Spinal cord (tissue), 9 donors: ENCODE measurements at regions not wholly inside any gene's neighbourhood (a gene's known extent, or its start where the extent isn't known, plus 50 kb on each side); places are given as distances from the start of the nearest gene placed in this dataset.

ENCODE experiments used
- DNase-seq, 6 donors: peaks; one replicate each; pipeline versions ENCODE4 v3.0.0 to v3.0.0-alpha.2; 2013 to 2015; ENCODE audit warnings: low spot score in 6 of 6, low read depth in 4 of 6
- H3K27ac ChIP-seq: one replicate; pipeline ENCODE4 v1.5.1; 2013; ENCODE audit warnings: low read depth, low read length, control low read depth
- H3K27me3 ChIP-seq: one replicate; pipeline ENCODE4 v1.6.1; 2013; ENCODE audit warnings: low read length; ENCODE audit not compliant: control insufficient read depth, insufficient read depth
- H3K36me3 ChIP-seq: one replicate; pipeline ENCODE4 v1.6.1; 2013; ENCODE audit warnings: low read length; ENCODE audit not compliant: control insufficient read depth, insufficient read depth
- H3K4me1 ChIP-seq: one replicate; pipeline ENCODE4 v1.6.1; 2013; ENCODE audit warnings: low read length; ENCODE audit not compliant: control insufficient read depth, insufficient read depth
- H3K4me3 ChIP-seq: one replicate; pipeline ENCODE4 v1.5.1; 2013; ENCODE audit warnings: low read depth, low read length, control low read depth
- H3K9me3 ChIP-seq: one replicate; pipeline ENCODE4 v1.6.1; 2013; ENCODE audit warnings: low read length; ENCODE audit not compliant: control insufficient read depth, insufficient read depth
- WGBS: methylation state at CpG from one replicate; pipeline ENCODE4 v1.1.5; 2013; ENCODE audit warnings: missing lambda C conversion rate; ENCODE audit not compliant: insufficient coverage; 5-methylcytosine and 5-hydroxymethylcytosine counted together
- donor health status: healthy.

DNA sequence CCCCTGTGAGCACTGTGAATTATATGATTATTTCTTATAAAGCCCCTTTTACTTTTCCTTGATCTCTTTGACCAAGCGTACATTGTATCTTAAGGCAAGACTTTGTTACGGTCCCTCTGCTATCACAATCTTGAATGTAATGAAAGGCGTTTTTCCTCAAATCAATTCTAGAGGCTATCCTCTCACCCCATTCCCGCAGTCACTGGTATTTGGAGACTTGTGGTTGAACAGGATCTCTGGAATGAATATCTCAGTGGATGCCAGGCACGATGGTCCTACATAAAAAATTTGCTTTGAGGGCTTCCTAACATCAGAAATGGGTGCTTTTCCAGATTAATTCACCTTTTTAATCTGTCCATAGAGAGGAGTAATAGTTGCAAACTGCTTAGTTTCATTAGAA, 151.4 kb upstream of the PAPPA start:
- no peak overlapping the region for H3K27ac ChIP-seq
- no peaks in the 10 kb centered on the region for H3K27me3 ChIP-seq
- H3K9me3 ChIP-seq = no peaks in the 10 kb centered on the region
- no peaks in the 10 kb centered on the region for H3K36me3 ChIP-seq
- no peaks in the 10 kb centered on the region for H3K4me1 ChIP-seq
- no peak for DNase-seq
- H3K4me3 ChIP-seq = no peak overlapping the region
- 100% methylated on average over 1 of the region's 5 CpGs for WGBS

DNA sequence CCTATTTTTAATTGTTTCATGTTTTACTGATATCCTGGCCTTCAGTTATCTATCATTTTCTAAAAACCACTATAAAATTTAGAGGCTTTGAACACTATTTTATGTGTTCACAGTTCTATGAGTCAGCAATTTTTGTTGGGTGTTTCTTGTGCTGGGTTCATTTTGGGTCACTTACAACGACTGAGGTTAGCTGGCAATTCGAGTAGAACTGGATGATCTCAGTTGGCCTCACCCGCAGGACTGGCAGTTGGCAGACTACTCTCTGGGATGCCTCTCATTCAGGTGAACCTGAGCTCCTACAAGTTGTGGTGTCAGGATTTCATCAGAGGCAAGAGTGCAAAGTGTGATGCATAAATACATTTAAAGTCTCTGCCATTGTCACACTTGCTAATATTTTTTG, 151.0 kb upstream of the PAPPA start:
- Histone ChIP-seq H3K27ac (no peak overlapping the region), H3K27me3 (no peaks in the 10 kb centered on the region), H3K4me3 (no peak overlapping the region), H3K9me3 (no peaks in the 10 kb centered on the region), H3K36me3 (no peaks in the 10 kb centered on the region), H3K4me1 (no peaks in the 10 kb centered on the region)
- WGBS = 100% methylated on average over 3 of the region's 3 CpGs
- no peak for DNase-seq

- no CpG with 5 or more reads among the region's 1 CpG for WGBS
- no peak for DNase-seq
- Histone ChIP-seq H3K27ac (no peak overlapping the region), H3K36me3 (no peaks in the 10 kb centered on the region), H3K27me3 (no peaks in the 10 kb centered on the region), H3K4me1 (no peaks in the 10 kb centered on the region), H3K9me3 (no peaks in the 10 kb centered on the region), H3K4me3 (no peak overlapping the region)
These were observed 150.2 kb upstream of the PAPPA start for GRCh38 chr9:116003397-116003796.

GRCh38 chr9:116005205-116005604, 148.4 kb upstream of the PAPPA start:
- peaks cover 3% of the 10 kb centered on the region for H3K9me3 ChIP-seq
- no peaks in the 10 kb centered on the region for H3K36me3 ChIP-seq
- H3K27me3 ChIP-seq = no peaks in the 10 kb centered on the region
- H3K4me3 ChIP-seq = no peak overlapping the region
- no CpG with 5 or more reads among the region's 2 CpGs for WGBS
- DNase-seq = peak in 1 of 6 donors; percentile 69
- H3K4me1 ChIP-seq = no peaks in the 10 kb centered on the region
- H3K27ac ChIP-seq = no peak overlapping the region

DNA sequence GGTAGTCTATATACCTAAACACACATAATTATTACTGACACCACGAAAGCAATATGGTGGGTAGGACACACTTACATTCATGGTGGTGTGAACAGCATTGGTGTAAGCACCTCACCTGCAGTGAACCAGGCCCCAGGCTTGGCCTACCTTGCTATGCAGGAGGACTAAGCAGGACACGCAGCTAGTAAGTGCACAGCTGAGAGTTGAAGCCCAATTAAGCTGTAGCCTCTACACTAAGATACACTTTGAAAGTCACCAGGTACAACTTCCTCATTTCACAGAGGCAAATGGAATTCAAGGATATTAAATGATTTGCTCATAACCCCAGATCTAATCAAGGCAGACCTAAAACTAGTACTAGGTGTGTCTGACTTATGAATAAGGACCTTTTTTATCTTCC, 145.8 kb upstream of the PAPPA start:
- no peak overlapping the region for H3K4me3 ChIP-seq
- no CpG with 5 or more reads among the region's 2 CpGs for WGBS
- H3K9me3 ChIP-seq = peaks cover 3% of the 10 kb centered on the region
- DNase-seq = no peak
- no peaks in the 10 kb centered on the region for H3K27me3 ChIP-seq
- no peaks in the 10 kb centered on the region for H3K4me1 ChIP-seq
- H3K27ac ChIP-seq = no peak overlapping the region
- H3K36me3 ChIP-seq = no peaks in the 10 kb centered on the region

GRCh38 chr9:116008278-116008677, 145.3 kb upstream of the PAPPA start:
- Histone ChIP-seq H3K27me3 (no peaks in the 10 kb centered on the region), H3K27ac (no peak overlapping the region), H3K9me3 (peaks cover 3% of the 10 kb centered on the region), H3K36me3 (no peaks in the 10 kb centered on the region), H3K4me1 (no peaks in the 10 kb centered on the region), H3K4me3 (no peak overlapping the region)
- WGBS = 82% methylated on average over 3 of the region's 5 CpGs
- DNase-seq = no peak

- H3K4me1 ChIP-seq = no peaks in the 10 kb centered on the region
- H3K4me3 ChIP-seq = no peak overlapping the region
- no CpG with 5 or more reads among the region's 2 CpGs for WGBS
- H3K9me3 ChIP-seq = peaks cover 3% of the 10 kb centered on the region
- no peak for DNase-seq
- no peaks in the 10 kb centered on the region for H3K36me3 ChIP-seq
- H3K27me3 ChIP-seq = no peaks in the 10 kb centered on the region
- H3K27ac ChIP-seq = no peak overlapping the region
These were observed 144.2 kb upstream of the PAPPA start for GRCh38 chr9:116009420-116009819.

DNA sequence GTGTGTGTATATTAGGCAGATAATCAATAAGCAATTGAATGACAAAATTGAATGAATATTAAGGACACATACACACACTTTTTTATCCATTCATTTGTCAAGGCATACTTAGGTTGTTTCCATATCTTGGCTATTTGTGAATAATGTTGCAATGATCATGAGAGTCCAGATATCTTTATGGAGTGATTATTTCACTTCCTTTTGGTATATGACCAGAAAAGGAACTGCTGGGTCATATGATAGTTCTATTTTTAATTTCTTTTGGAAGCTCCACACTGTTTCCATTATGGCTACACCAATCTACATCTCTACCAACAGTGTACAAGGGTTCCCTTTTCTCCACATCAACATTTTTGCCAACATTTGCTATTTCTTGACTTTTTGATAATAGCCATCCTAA, 137.7 kb upstream of the PAPPA start:
- H3K27me3 ChIP-seq = no peaks in the 10 kb centered on the region
- no peak overlapping the region for H3K27ac ChIP-seq
- no peaks in the 10 kb centered on the region for H3K4me1 ChIP-seq
- no peaks in the 10 kb centered on the region for H3K9me3 ChIP-seq
- DNase-seq = no peak
- H3K4me3 ChIP-seq = no peak overlapping the region
- no peaks in the 10 kb centered on the region for H3K36me3 ChIP-seq

DNA sequence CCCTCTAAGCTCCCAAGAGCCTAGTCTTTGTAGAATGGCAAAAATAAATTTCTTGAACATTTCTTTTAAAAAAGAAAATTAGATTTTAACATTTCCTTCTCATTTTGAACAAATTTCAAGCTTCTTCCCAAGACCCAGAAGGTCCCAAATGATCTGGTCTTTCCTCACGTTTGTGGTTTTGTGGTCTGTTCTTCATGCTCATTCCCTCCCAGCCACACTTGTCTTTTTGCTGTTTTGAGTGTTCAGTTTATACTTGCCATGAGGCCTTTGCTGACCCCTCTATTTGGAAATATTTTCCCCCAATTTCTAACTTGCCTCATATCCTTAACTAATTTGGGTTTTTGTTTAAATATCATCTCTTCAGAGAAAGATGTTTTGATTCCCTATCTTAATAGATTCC, 133.4 kb upstream of the PAPPA start:
- Histone ChIP-seq H3K4me1 (no peaks in the 10 kb centered on the region), H3K36me3 (no peaks in the 10 kb centered on the region), H3K27me3 (no peaks in the 10 kb centered on the region), H3K9me3 (no peaks in the 10 kb centered on the region), H3K27ac (no peak overlapping the region), H3K4me3 (no peak overlapping the region)
- WGBS = no CpG with 5 or more reads among the region's 1 CpG
- no peak for DNase-seq

GRCh38 chr9:116020801-116021200, 132.8 kb upstream of the PAPPA start:
- no peak overlapping the region for H3K4me3 ChIP-seq
- no peaks in the 10 kb centered on the region for H3K9me3 ChIP-seq
- H3K4me1 ChIP-seq = no peaks in the 10 kb centered on the region
- H3K27ac ChIP-seq = no peak overlapping the region
- no peak for DNase-seq
- H3K36me3 ChIP-seq = no peaks in the 10 kb centered on the region
- H3K27me3 ChIP-seq = no peaks in the 10 kb centered on the region

- Histone ChIP-seq H3K4me1 (no peaks in the 10 kb centered on the region), H3K27me3 (no peaks in the 10 kb centered on the region), H3K36me3 (no peaks in the 10 kb centered on the region), H3K4me3 (no peak overlapping the region), H3K9me3 (peaks cover 3% of the 10 kb centered on the region), H3K27ac (no peak overlapping the region)
- DNase-seq = peak in 1 of 6 donors; percentile 12
- no CpG with 5 or more reads among the region's 1 CpG for WGBS
These were observed 126.5 kb upstream of the PAPPA start for GRCh38 chr9:116027096-116027495.
